Cardiac fibroblast (primary cell): ENCODE measurements at regions not wholly inside any gene's neighbourhood (a gene's known extent, or its start where the extent isn't known, plus 50 kb on each side); places are given as distances from the start of the nearest gene placed in this dataset.
"Not testable (repeated sequence)": the region's sequence is repeated elsewhere in the genome, so short reads cannot be mapped to it uniquely, and the experiment has no call there.

Experiments
- DNase-seq, 2 donors: peaks; one replicate each; pipeline versions ENCODE4 v3.0.0 to v3.0.0-alpha.2; 2010; ENCODE audit warnings: low read depth in 2 of 2
- H3K4me3 ChIP-seq, 2 donors: replicated peaks in 1 of 2; 1 replicate in 1 of 2; 2 replicates in 1 of 2; pipeline ENCODE4 v1.5.1; 2011; ENCODE audit warnings: low read depth in 2 of 2, low read length in 2 of 2, mild to moderate bottlenecking in 2 of 2, moderate library complexity in 1 of 2
- CTCF ChIP-seq: IDR thresholded peaks from one replicate; pipeline ENCODE4 v1.5.1; 2011; ENCODE audit warnings: low read depth, mild to moderate bottlenecking, low read length, inconsistent platforms

- no peak overlapping the region for H3K4me3 ChIP-seq
- no peak for DNase-seq
- TF ChIP-seq CTCF: no peak
Measured at GRCh38 chr9:86629530-86629929, 275.3 kb upstream of the TUT7 start.

- TF ChIP-seq CTCF: no peak
- DNase-seq: no peak
- no peak overlapping the region for H3K4me3 ChIP-seq
Measured at GRCh38 chr9:86626802-86627201, 272.6 kb upstream of the TUT7 start.

- no peak for DNase-seq
- TF ChIP-seq CTCF: no peak
- no peak overlapping the region for H3K4me3 ChIP-seq
Measured at GRCh38 chr9:86624630-86625029, 270.4 kb upstream of the TUT7 start.

- H3K4me3 ChIP-seq: no peak overlapping the region
- peak; percentile 52 to 77 for DNase-seq
- TF ChIP-seq CTCF: peak; percentile 60
Measured at GRCh38 chr9:86614871-86615849, 260.9 kb upstream of the TUT7 start.

GRCh38 chr9:86613943-86614342 is 259.7 kb upstream of the TUT7 start:
- no peak for DNase-seq
- no peak overlapping the region for H3K4me3 ChIP-seq
- no peak for TF ChIP-seq CTCF

- DNase-seq: not testable (repeated sequence)
Measured at GRCh38 chr9:86611534-86611933, 257.3 kb upstream of the TUT7 start.

GRCh38 chr9:86605303-86605702 is 251.1 kb upstream of the TUT7 start:
- DNase-seq: no peak
- no peak overlapping the region for H3K4me3 ChIP-seq
- no peak for TF ChIP-seq CTCF

More at GRCh38 chr9:86611534-86611933, 257.3 kb upstream of the TUT7 start:
- H3K4me3 ChIP-seq: not testable (repeated sequence)
